SK-N-SH (cell line): ENCODE measurements at regions not wholly inside any gene's neighbourhood (a gene's known extent, or its start where the extent isn't known, plus 50 kb on each side); places are given as distances from the start of the nearest gene placed in this dataset.

ENCODE experiments used
- CTCF ChIA-PET: fragments of 300-600, 350-600 bp; formaldehyde crosslinking; extraction: SDS; loops from one replicate; lab custom pipeline; 2021; lab: Yijun Ruan, JAX
- POLR2A ChIA-PET: fragments of 350-600 bp; sonication (Branson Sonifier 250); formaldehyde crosslinking; extraction: SDS; loops from one replicate; lab custom pipeline; 2020; ENCODE audit warnings: antibody characterized with exemption, inconsistent platforms; lab: Yijun Ruan, JAX
- DNase-seq: peaks from one replicate; pipeline ENCODE4 v3.0.0; 2012
- H2AFZ ChIP-seq: fragments of 200-600 bp; sonication (generic); 2 replicates; pipeline ENCODE4 v1.8.1; 2016; ENCODE audit warnings: antibody characterized with exemption, mild to moderate bottlenecking, low read depth
- H3F3A ChIP-seq: fragments of 200-600 bp; sonication (generic); replicated peaks from 2 replicates; pipeline ENCODE3; 2016; ENCODE audit warnings: antibody characterized with exemption, mild to moderate bottlenecking; ENCODE audit not compliant: insufficient read depth
- H3K27ac ChIP-seq, 2 experiments: fragments of 200-500 bp in 1 of 2; fragments of 200-600 bp in 1 of 2; sonication (Bioruptor generic) in 1 of 2; sonication (generic), shearing (Covaris generic) in 1 of 2; 2 replicates each; pipeline versions ENCODE4 v1.5.1 to v1.6.1; 2014 to 2016; ENCODE audit warnings: low read depth in 2 of 2, inconsistent platforms in 1 of 2, low read length in 1 of 2, mild to moderate bottlenecking in 1 of 2, mixed read lengths in 1 of 2
- H3K27me3 ChIP-seq: fragments of 200-600 bp; sonication (generic), shearing (Covaris generic); 2 replicates; pipeline ENCODE4 v1.6.1; 2016; ENCODE audit warnings: mixed run types; ENCODE audit not compliant: insufficient read depth
- H3K36me3 ChIP-seq, 2 experiments: fragments of 200-500 bp in 1 of 2; fragments of 200-600 bp in 1 of 2; sonication (Bioruptor generic) in 1 of 2; sonication (generic) in 1 of 2; replicated peaks in 1 of 2; 2 replicates each; pipeline versions ENCODE3 to v1.5.1; 2014 to 2016; ENCODE audit warnings: low read length in 1 of 2, mild to moderate bottlenecking in 1 of 2; ENCODE audit not compliant: insufficient read depth in 2 of 2, control insufficient read depth in 1 of 2
- H3K4me1 ChIP-seq, 2 experiments: fragments of 200-500 bp in 1 of 2; fragments of 200-600 bp in 1 of 2; sonication (Bioruptor generic) in 1 of 2; sonication (generic), shearing (Covaris generic) in 1 of 2; 2 replicates each; pipeline versions ENCODE4 v1.5.1 to v1.6.1; 2014 to 2016; ENCODE audit warnings: low read depth in 1 of 2, low read length in 1 of 2, mixed run types in 1 of 2; ENCODE audit not compliant: insufficient read depth in 2 of 2, control insufficient read depth in 1 of 2
- H3K4me2 ChIP-seq: fragments of 200-600 bp; sonication (generic), shearing (Covaris generic); 2 replicates; pipeline ENCODE4 v1.6.1; 2017; ENCODE audit warnings: mixed run types
- H3K4me3 ChIP-seq, 2 experiments: fragments of 200-500 bp in 1 of 2; fragments of 200-600 bp in 1 of 2; sonication (Bioruptor generic) in 1 of 2; sonication (generic), shearing (Covaris generic) in 1 of 2; 2 replicates each; pipeline versions ENCODE4 v1.5.1 to v1.8.1; 2014 to 2016; ENCODE audit warnings: low read depth in 2 of 2, inconsistent platforms in 1 of 2, low read length in 1 of 2, mild to moderate bottlenecking in 1 of 2, mixed read lengths in 1 of 2, moderate library complexity in 1 of 2
- H3K79me2 ChIP-seq: fragments of 200-600 bp; sonication (generic); 2 replicates; pipeline ENCODE4 v1.8.1; 2017; ENCODE audit warnings: mild to moderate bottlenecking; ENCODE audit not compliant: insufficient read depth
- H3K9ac ChIP-seq: fragments of 200-600 bp; sonication (generic); 2 replicates; pipeline ENCODE4 v1.6.1; 2017; ENCODE audit warnings: mixed run types
- H3K9me2 ChIP-seq: fragments of 200-600 bp; sonication (generic); 2 replicates; pipeline ENCODE4 v1.6.1; 2017; ENCODE audit warnings: mixed run types
- H3K9me3 ChIP-seq: fragments of 200-600 bp; sonication (generic); 2 replicates; pipeline ENCODE4 v1.6.1; 2017; ENCODE audit warnings: mixed run types, mild to moderate bottlenecking, moderate library complexity
- H4K20me1 ChIP-seq: fragments of 200-600 bp; sonication (generic); 2 replicates; pipeline ENCODE4 v1.6.1; 2017; ENCODE audit warnings: mild to moderate bottlenecking, mixed run types; ENCODE audit not compliant: insufficient read depth
- CHD2 ChIP-seq: fragments of 150-350 bp; IDR thresholded peaks from 2 replicates; pipeline ENCODE4 v1.6.1; 2018; ENCODE audit warnings: low read length; ENCODE audit not compliant: partially characterized antibody
- CTCF ChIP-seq: fragments of 200-600 bp; sonication (generic); IDR thresholded peaks from 2 replicates; pipeline ENCODE4 v1.6.1; 2017; ENCODE audit warnings: antibody characterized with exemption, mild to moderate bottlenecking, moderate library complexity
- ELF1 ChIP-seq: IDR thresholded peaks from 2 replicates; pipeline ENCODE4 v1.4.0; 2012
- EP300 ChIP-seq, 2 experiments: IDR thresholded peaks; 2 replicates each; pipeline versions ENCODE4 v1.4.0 to v1.6.1; 2012; ENCODE audit warnings: borderline replicate concordance in 1 of 2, low read depth in 1 of 2, low read length in 1 of 2
- EZH2phosphoT487 ChIP-seq: fragments of 200-600 bp; sonication (generic); IDR thresholded peaks from 2 replicates; pipeline ENCODE4 v1.6.1; 2017; ENCODE audit warnings: low read depth, mixed run types, mild to moderate bottlenecking, antibody characterized with exemption, moderate library complexity, borderline replicate concordance
- FOSL2 ChIP-seq: IDR thresholded peaks from 2 replicates; pipeline ENCODE4 v1.4.0; 2012; ENCODE audit warnings: low read depth, mild to moderate bottlenecking, moderate library complexity, borderline replicate concordance
- FOXJ3 ChIP-seq: sonication (generic); formaldehyde crosslinking; IDR thresholded peaks from 2 replicates; pipeline ENCODE4 v1.5.1; 2020; ENCODE audit warnings: mild to moderate bottlenecking, missing genetic modification reagents
- GABPA ChIP-seq: IDR thresholded peaks from 2 replicates; pipeline ENCODE4 v1.4.0; 2012; ENCODE audit warnings: low read depth, mild to moderate bottlenecking
- GATA2 ChIP-seq: sonication (generic); formaldehyde crosslinking; IDR thresholded peaks from 2 replicates; pipeline ENCODE4 v1.5.0; 2020; ENCODE audit warnings: mild to moderate bottlenecking, missing genetic modification reagents
- JUND ChIP-seq: IDR thresholded peaks from 2 replicates; pipeline ENCODE4 v1.4.0; 2012
- MAX ChIP-seq: IDR thresholded peaks from 2 replicates; pipeline ENCODE4 v1.4.0; 2012; ENCODE audit warnings: low read depth
- MEF2A ChIP-seq: IDR thresholded peaks from 2 replicates; pipeline ENCODE4 v1.4.0; 2012; ENCODE audit warnings: low read depth, borderline replicate concordance
- NFIC ChIP-seq: IDR thresholded peaks from 2 replicates; pipeline ENCODE4 v1.4.0; 2012; ENCODE audit warnings: borderline replicate concordance
- NRF1 ChIP-seq: IDR thresholded peaks from 2 replicates; pipeline ENCODE4 v1.6.1; 2012; ENCODE audit warnings: low read depth, mild to moderate bottlenecking, low read length
- RAD21 ChIP-seq: IDR thresholded peaks from 2 replicates; pipeline ENCODE4 v1.6.1; 2012; ENCODE audit warnings: mild to moderate bottlenecking, low read length
- RCOR1 ChIP-seq: fragments of 150-350 bp; IDR thresholded peaks from 2 replicates; pipeline ENCODE4 v1.6.1; 2017; ENCODE audit warnings: antibody characterized with exemption, low read length
- RFX5 ChIP-seq: IDR thresholded peaks from 2 replicates; pipeline ENCODE4 v1.6.1; 2012; ENCODE audit warnings: mild to moderate bottlenecking, improper control_type of control experiment, low read length
- SIN3A ChIP-seq: IDR thresholded peaks from 2 replicates; pipeline ENCODE4 v1.6.1; 2012; ENCODE audit warnings: low read depth, mild to moderate bottlenecking, low read length, moderate library complexity, borderline replicate concordance
- TAF1 ChIP-seq: IDR thresholded peaks from 2 replicates; pipeline ENCODE4 v1.6.1; 2012; ENCODE audit warnings: low read depth, mild to moderate bottlenecking, low read length, moderate library complexity, borderline replicate concordance
- TCF12 ChIP-seq: IDR thresholded peaks from 2 replicates; pipeline ENCODE4 v1.4.0; 2012
- WGBS: methylation state at CpG from one replicate; pipeline ENCODE4 v1.1.6; 2017; ENCODE audit warnings: low lambda C conversion rate; 5-methylcytosine and 5-hydroxymethylcytosine counted together
- TF ChIP-seq, protein P1 (sequence below): IDR thresholded peaks from 2 replicates; pipeline ENCODE4; 2012
- TF ChIP-seq, protein P2 (sequence below): IDR thresholded peaks from 2 replicates; pipeline ENCODE4 v1.4.0; 2012; ENCODE audit warnings: low read depth, borderline replicate concordance

DNA sequence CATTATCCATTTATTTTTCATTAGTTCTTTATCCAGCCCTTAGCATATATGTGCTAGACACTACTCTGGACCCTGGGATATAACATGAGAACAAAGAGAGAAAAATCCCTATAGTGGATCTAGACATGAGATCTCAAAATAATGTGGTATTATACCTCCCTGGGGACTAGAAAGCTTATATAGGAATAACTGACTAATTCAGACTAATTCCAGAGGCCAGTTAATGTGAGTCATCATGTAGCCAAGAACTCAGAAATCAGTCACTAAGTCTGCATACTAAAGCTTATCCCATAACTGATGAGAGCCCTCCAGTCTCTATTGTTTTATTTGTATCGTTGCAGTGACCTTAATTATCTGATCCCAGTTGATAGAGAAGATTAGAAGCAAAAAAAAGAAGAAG is 267.1 kb upstream of the RGS6 start:
- peak overlapping the region; percentile 5; the same call in 1 of the 2 replicates for H3K9ac ChIP-seq
- ChIA-PET POLR2A (no interaction called here), CTCF (no interaction called here)
- H3K79me2 ChIP-seq = no peaks in the 10 kb centered on the region; the same call in 1 of the 2 replicates
- no peaks in the 10 kb centered on the region for H3K27me3 ChIP-seq
- H3K4me2 ChIP-seq = 0 out of 2 replicates have a peak overlapping the region, but pooled peaks have one; percentile 21
- H4K20me1 ChIP-seq = no peaks in the 10 kb centered on the region
- peak; percentile 63 for TF ChIP-seq JUND
- TF ChIP-seq, protein P1, sequence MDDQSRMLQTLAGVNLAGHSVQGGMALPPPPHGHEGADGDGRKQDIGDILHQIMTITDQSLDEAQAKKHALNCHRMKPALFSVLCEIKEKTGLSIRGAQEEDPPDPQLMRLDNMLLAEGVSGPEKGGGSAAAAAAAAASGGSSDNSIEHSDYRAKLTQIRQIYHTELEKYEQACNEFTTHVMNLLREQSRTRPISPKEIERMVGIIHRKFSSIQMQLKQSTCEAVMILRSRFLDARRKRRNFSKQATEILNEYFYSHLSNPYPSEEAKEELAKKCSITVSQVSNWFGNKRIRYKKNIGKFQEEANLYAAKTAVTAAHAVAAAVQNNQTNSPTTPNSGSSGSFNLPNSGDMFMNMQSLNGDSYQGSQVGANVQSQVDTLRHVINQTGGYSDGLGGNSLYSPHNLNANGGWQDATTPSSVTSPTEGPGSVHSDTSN = 0 out of 2 replicates have a peak, but pooled peaks have one; percentile 3
- TF ChIP-seq MAX = no peak
- no peak for TF ChIP-seq FOXJ3 (CRISPR knock-in tag)
- TF ChIP-seq RCOR1 = no peak
- TF ChIP-seq TAF1 = no peak
- TF ChIP-seq TCF12 = peak; percentile 34; the same call in 1 of the 2 replicates
- TF ChIP-seq RFX5 = no peak
- no peak for TF ChIP-seq RAD21
- TF ChIP-seq EZH2phosphoT487 = no peak
- peak; percentile 22; the same call in 1 of the 2 replicates for TF ChIP-seq NFIC
- no peak for TF ChIP-seq SIN3A
- TF ChIP-seq EP300 (IDR thresholded peaks at IDR 0.05; ENCODE audit: borderline replicate concordance in 1 of 2, low read depth in 1 of 2, low read length in 1 of 2) = no peak
- peak; percentile 73; the same call in 1 of the 2 replicates for TF ChIP-seq FOSL2
- TF ChIP-seq GATA2 = no peak
- no peak for TF ChIP-seq CHD2
- no peak for TF ChIP-seq ELF1
- no peaks in the 10 kb centered on the region for H3K9me3 ChIP-seq
- peaks cover 10 to 30% of the 10 kb centered on the region in 2 experiments for H3K36me3 ChIP-seq
- no peak overlapping the region for H2AFZ ChIP-seq
- DNase-seq = no peak
- H3K9me2 ChIP-seq = no peaks in the 10 kb centered on the region
- H3K4me1 ChIP-seq = peaks cover 0 to 42% of the 10 kb centered on the region in 2 experiments; a peak in 3 of 4 replicates
- H3K27ac ChIP-seq = peak overlapping the region in 1 of 2 experiments; percentile 78; a peak in 3 of 4 replicates
- 3% methylated on average over 1 of the region's 1 CpG for WGBS
- peaks cover 23% of the 10 kb centered on the region for H3F3A ChIP-seq
- H3K4me3 ChIP-seq = no peak overlapping the region

- Histone ChIP-seq H3K4me3 (no peak overlapping the region), H3K27ac (peak overlapping the region in 1 of 2 experiments; percentile 78; a peak in 2 of 4 replicates), H3K4me1 (peaks cover 0 to 41% of the 10 kb centered on the region in 2 experiments; a peak in 3 of 4 replicates), H3K79me2 (no peaks in the 10 kb centered on the region; the same call in 1 of the 2 replicates), H3K9me2 (no peaks in the 10 kb centered on the region), H4K20me1 (no peaks in the 10 kb centered on the region), H3K9me3 (no peaks in the 10 kb centered on the region), H3K27me3 (no peaks in the 10 kb centered on the region), H3K4me2 (no peak overlapping the region), H3K36me3 (peaks cover 10 to 24% of the 10 kb centered on the region in 2 experiments), H3F3A (peaks cover 23% of the 10 kb centered on the region), H2AFZ (no peak overlapping the region), H3K9ac (no peak overlapping the region)
- ChIA-PET POLR2A (no interaction called here), CTCF (no interaction called here)
- WGBS = 73% methylated on average over 2 of the region's 2 CpGs
- no peak for TF ChIP-seq TCF12
- no peak for TF ChIP-seq CTCF
- TF ChIP-seq, protein P2, sequence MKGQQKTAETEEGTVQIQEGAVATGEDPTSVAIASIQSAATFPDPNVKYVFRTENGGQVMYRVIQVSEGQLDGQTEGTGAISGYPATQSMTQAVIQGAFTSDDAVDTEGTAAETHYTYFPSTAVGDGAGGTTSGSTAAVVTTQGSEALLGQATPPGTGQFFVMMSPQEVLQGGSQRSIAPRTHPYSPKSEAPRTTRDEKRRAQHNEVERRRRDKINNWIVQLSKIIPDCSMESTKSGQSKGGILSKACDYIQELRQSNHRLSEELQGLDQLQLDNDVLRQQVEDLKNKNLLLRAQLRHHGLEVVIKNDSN = no peak
- no peak for TF ChIP-seq NRF1
- TF ChIP-seq GATA2 = no peak
- no peak for TF ChIP-seq GABPA
- no peak for TF ChIP-seq MEF2A
- DNase-seq = no peak
These were observed 266.4 kb upstream of the RGS6 start for GRCh38 chr14:71665781-71666180.
